Heart left ventricle (tissue), 16 donors: ENCODE measurements at regions not wholly inside any gene's neighbourhood (a gene's known extent, or its start where the extent isn't known, plus 50 kb on each side); places are given as distances from the start of the nearest gene placed in this dataset.

Source experiments
- ATAC-seq, 4 donors: fragments of 200-7000 bp; cut with Tn5 transposase; one replicate each; pipeline ENCODE4 v1.9.1; 2020 to 2022; ENCODE audit warnings: moderate library complexity in 4 of 4, mild to moderate bottlenecking in 3 of 4, moderate number of reproducible peaks in 1 of 4
- DNase-seq, 5 donors: peaks; one replicate each; pipeline ENCODE4 v3.0.0-alpha.2; 2020
- H3K27ac ChIP-seq, 12 donors: fragments of 200-600 bp; sonication (generic) in 4 of 12; one replicate each; pipeline versions ENCODE4 v1.5.0 to v1.8.0; 2016 to 2022; ENCODE audit warnings: mild to moderate bottlenecking in 2 of 12
- H3K27me3 ChIP-seq, 9 donors: fragments of 200-600 bp; sonication (generic) in 2 of 9; one replicate each; pipeline versions ENCODE4 v1.5.1 to v1.8.0; 2016 to 2022; ENCODE audit warnings: mild to moderate bottlenecking in 3 of 9
- H3K36me3 ChIP-seq, 9 donors: fragments of 200-600 bp; sonication (generic) in 2 of 9; one replicate each; pipeline versions ENCODE4 v1.5.0 to v1.8.0; 2018 to 2022; ENCODE audit warnings: mild to moderate bottlenecking in 2 of 9
- H3K4me1 ChIP-seq, 12 donors: fragments of 200-600 bp; sonication (generic) in 4 of 12; one replicate each; pipeline versions ENCODE4 v1.5.0 to v1.8.0; 2016 to 2022; ENCODE audit warnings: mild to moderate bottlenecking in 3 of 12
- H3K4me3 ChIP-seq, 12 donors: fragments of 200-600 bp; sonication (generic) in 4 of 12; one replicate each; pipeline versions ENCODE4 v1.5.0 to v1.8.0; 2017 to 2022; ENCODE audit warnings: mild to moderate bottlenecking in 9 of 12, moderate library complexity in 4 of 12
- H3K9me3 ChIP-seq, 12 donors: fragments of 200-600 bp; sonication (generic) in 4 of 12; one replicate each; pipeline versions ENCODE4 v1.5.0 to v1.8.0; 2016 to 2022; ENCODE audit warnings: mild to moderate bottlenecking in 1 of 12
- CTCF ChIP-seq, 12 donors: fragments of 200-600 bp; sonication (generic) in 4 of 12; IDR thresholded peaks; one replicate each; pipeline versions ENCODE4 v1.5.0 to v1.8.0; 2018 to 2022; ENCODE audit warnings: antibody characterized with exemption in 12 of 12, mild to moderate bottlenecking in 5 of 12
- POLR2A ChIP-seq, 2 donors: fragments of 450-650 bp; IDR thresholded peaks; one replicate each; pipeline ENCODE4 v1.6.1; 2017; ENCODE audit warnings: antibody characterized with exemption in 2 of 2, mild to moderate bottlenecking in 2 of 2, moderate library complexity in 2 of 2
- WGBS, 4 donors: extraction: QIAGEN DNeasy Blood & Tissue Kit in 2 of 4; methylation state at CpG; one replicate each; pipeline versions ENCODE4 v1.1.5 to v1.1.7; 2013 to 2018; 5-methylcytosine and 5-hydroxymethylcytosine counted together
- intact Hi-C, 10 donors: fragments of 100-400 bp; cut with DNase I; formaldehyde crosslinking; loops; one replicate each; pipeline versions ENCODE4 v1.11.1 to v1.14.2; 2022
- donor health status: ischemic (EF 13 %, LVEDD 7.1; RV severe dilation, severe dysfunction).
- donor health status: healthy with polysubstance abuse.
- donor health status: DM: no; HTN: yes; CAD: no.
- donor health status: DM: no; HTN: no; CAD: no.
- donor health status: ischemic (EF 25% LVEDD 6.9; RV normal size, moderate dysfunction).
- donor health status: ischemic (EF 25% LVEDD 5.7; RV mildly dilated, moderate dysfunction).
- donor health status: healthy.
- donor health status: DM: yes; HTN: yes; CAD: no.
- donor health status: ischemic (EF 35%, LVEDD 5.7; RV mildly dilated, moderate dysfunction).
- donor health status: nonischemic (EF 11% LVEDD 7.7; RV severe dilation, severe dysfunction).
- donor health status: DM: yes; HTN: yes; CAD: no.
- donor health status: PGD.
- donor health status: ischemic (EF 29% LVEDD 5.4; RV normal size, mild dysfunction).
- donor health status: nonischemic (EF 23%, LVEDD 6.1; RV moderate dilation, normal function).

GRCh38 chr5:17135050-17135449, 82.4 kb upstream of the BASP1 start:
- no peaks in the 10 kb centered on the region for H3K27me3 ChIP-seq
- no peak for DNase-seq
- TF ChIP-seq CTCF (IDR thresholded peaks at IDR 0.05), result no peak
- WGBS, 4 donors, result 91 to 95% (median 95%) methylated on average over 3 of the region's 3 CpGs
- intact Hi-C loops, result loop anchor here in 1 of 10 donors (10.0 kb wide), 1 partner anchor 50 kb away; no protein-coding TSS in a partner anchor
- no peaks in the 10 kb centered on the region for H3K36me3 ChIP-seq
- ATAC-seq, result no peak
- H3K4me1 ChIP-seq, result peaks cover 0 to under 1% (median 0%) of the 10 kb centered on the region in 12 donors
- H3K27ac ChIP-seq, result no peak overlapping the region
- H3K4me3 ChIP-seq, result no peak overlapping the region
- H3K9me3 ChIP-seq, result no peaks in the 10 kb centered on the region

- intact Hi-C loops, result no loop called here
- no peaks in the 10 kb centered on the region for H3K4me1 ChIP-seq
- no peak for TF ChIP-seq CTCF (IDR thresholded peaks at IDR 0.05)
- no peak for TF ChIP-seq POLR2A (IDR thresholded peaks at IDR 0.05)
- 59 to 62% (median 61%) methylated on average over 7 of the region's 7 CpGs for WGBS, 4 donors
- no peaks in the 10 kb centered on the region for H3K27me3 ChIP-seq
- H3K4me3 ChIP-seq, result no peak overlapping the region
- DNase-seq (no peak), ATAC-seq (peak in 1 of 4 donors; percentile 18)
- H3K36me3 ChIP-seq, result no peaks in the 10 kb centered on the region
- H3K27ac ChIP-seq, result no peak overlapping the region
- H3K9me3 ChIP-seq, result no peaks in the 10 kb centered on the region
Observed at GRCh38 chr5:17143335-17143734, 74.1 kb upstream of the BASP1 start.

GRCh38 chr5:17146280-17146841, 71.1 kb upstream of the BASP1 start:
- Histone ChIP-seq H3K4me1 (no peaks in the 10 kb centered on the region), H3K4me3 (no peak overlapping the region), H3K9me3 (no peaks in the 10 kb centered on the region), H3K27ac (no peak overlapping the region), H3K36me3 (no peaks in the 10 kb centered on the region), H3K27me3 (no peaks in the 10 kb centered on the region)
- 92 to 97% (median 95%) methylated on average over 5 of the region's 5 CpGs for WGBS, 4 donors
- TF ChIP-seq CTCF (IDR thresholded peaks at IDR 0.05), result no peak
- no peak for TF ChIP-seq POLR2A (IDR thresholded peaks at IDR 0.05)
- DNase-seq (no peak), ATAC-seq (no peak)
- intact Hi-C loops, result no loop called here

- ATAC-seq, result no peak
- Histone ChIP-seq H3K27me3 (no peaks in the 10 kb centered on the region), H3K36me3 (no peaks in the 10 kb centered on the region), H3K9me3 (no peaks in the 10 kb centered on the region), H3K27ac (no peak overlapping the region), H3K4me3 (no peak overlapping the region), H3K4me1 (no peaks in the 10 kb centered on the region)
- TF ChIP-seq POLR2A (IDR thresholded peaks at IDR 0.05) (no peak), CTCF (IDR thresholded peaks at IDR 0.05) (no peak)
- DNase-seq, result no peak
- intact Hi-C loops, result no loop called here
- WGBS, 4 donors, result 88 to 91% (median 90%) methylated on average over 9 of the region's 9 CpGs
Observed at GRCh38 chr5:17147170-17147569, 70.3 kb upstream of the BASP1 start.
